ENCODE measurements at regions not wholly inside any gene's neighbourhood (a gene's known extent, or its start where the extent isn't known, plus 50 kb on each side); places are given as distances from the start of the nearest gene placed in this dataset.
A peak's percentile ranks its signal among the peaks of the same experiment; 100 is the strongest.
"Not testable (repeated sequence)": the region's sequence is repeated elsewhere in the genome, so short reads cannot be mapped to it uniquely, and the experiment has no call there.

GRCh38 chr18:10119991-10120390 is 206.2 kb downstream of the VAPA start:
- DNase-seq (ENCODE audit: low read depth, low spot score), result no peak

- peak; percentile 48 for DNase-seq (ENCODE audit: low read depth, low spot score)
These were observed 206.8 kb downstream of the VAPA start for GRCh38 chr18:10120622-10121021.

GRCh38 chr18:10121028-10121427 is 207.2 kb downstream of the VAPA start:
- DNase-seq (ENCODE audit: low read depth, low spot score), result no peak

- no peak for DNase-seq (ENCODE audit: low read depth, low spot score)
These were observed 208.1 kb downstream of the VAPA start for GRCh38 chr18:10121786-10122515.

- DNase-seq (ENCODE audit: low read depth, low spot score), result no peak
These were observed 209.5 kb downstream of the VAPA start for GRCh38 chr18:10122988-10123950.

- no peak for DNase-seq (ENCODE audit: low read depth, low spot score)
These were observed 210.3 kb downstream of the VAPA start for GRCh38 chr18:10124071-10124470.

GRCh38 chr18:10124557-10124956 is 210.7 kb downstream of the VAPA start:
- DNase-seq (ENCODE audit: low read depth, low spot score), result peak; percentile 56

- no peak for DNase-seq (ENCODE audit: low read depth, low spot score)
These were observed 211.2 kb downstream of the VAPA start for GRCh38 chr18:10124967-10125366.

- DNase-seq (ENCODE audit: low read depth, low spot score), result no peak
These were observed 213.9 kb downstream of the VAPA start for GRCh38 chr18:10127729-10128128.

- DNase-seq (ENCODE audit: low read depth, low spot score), result no peak
These were observed 215.2 kb downstream of the VAPA start for GRCh38 chr18:10128921-10129501.

- no peak for DNase-seq (ENCODE audit: low read depth, low spot score)
These were observed 216.8 kb downstream of the VAPA start for GRCh38 chr18:10130606-10131005.

- DNase-seq (ENCODE audit: low read depth, low spot score), result no peak
These were observed 217.3 kb downstream of the VAPA start for GRCh38 chr18:10131081-10131459.

GRCh38 chr18:10131460-10132395 is 217.9 kb downstream of the VAPA start:
- DNase-seq (ENCODE audit: low read depth, low spot score), result peak; percentile 62

- no peak for DNase-seq (ENCODE audit: low read depth, low spot score)
These were observed 219.7 kb downstream of the VAPA start for GRCh38 chr18:10133516-10133915.

- no peak for DNase-seq (ENCODE audit: low read depth, low spot score)
These were observed 220.4 kb downstream of the VAPA start for GRCh38 chr18:10134204-10134603.

- not testable (repeated sequence) for DNase-seq (ENCODE audit: low read depth, low spot score)
These were observed 220.9 kb downstream of the VAPA start for GRCh38 chr18:10134749-10135148.

GRCh38 chr18:10135302-10135926 is 221.6 kb downstream of the VAPA start:
- no peak for DNase-seq (ENCODE audit: low read depth, low spot score)

GRCh38 chr18:10138719-10139118 is 224.9 kb downstream of the VAPA start:
- no peak for DNase-seq (ENCODE audit: low read depth, low spot score)

GRCh38 chr18:10139783-10140410 is 226.1 kb downstream of the VAPA start:
- peak; percentile 52 for DNase-seq (ENCODE audit: low read depth, low spot score)

Measured in ELF-1 (cell line).